HG03460 (cell line): ENCODE measurements at regions not wholly inside any gene's neighbourhood (a gene's known extent, or its start where the extent isn't known, plus 50 kb on each side); places are given as distances from the start of the nearest gene placed in this dataset.
"Not testable (repeated sequence)": the region's sequence is repeated elsewhere in the genome, so short reads cannot be mapped to it uniquely, and the experiment has no call there.

ENCODE experiments used
- ATAC-seq: cut with Tn5 transposase; IDR thresholded peaks from one replicate; pipeline ENCODE4 v1.9.1; 2021; ENCODE audit not compliant: unreplicated experiment

GRCh38 chr3:635393-635792, 438.8 kb downstream of the CHL1 start:
- ATAC-seq, result no peak

- ATAC-seq, result no peak
Observed at GRCh38 chr3:643376-643775, 446.8 kb downstream of the CHL1 start.

GRCh38 chr3:655824-656223, 437.0 kb upstream of the CNTN6 start:
- ATAC-seq, result no peak

GRCh38 chr3:661356-661755, 431.5 kb upstream of the CNTN6 start:
- no peak for ATAC-seq

- no peak for ATAC-seq
Observed at GRCh38 chr3:674116-674515, 418.7 kb upstream of the CNTN6 start.

- ATAC-seq, result no peak
Observed at GRCh38 chr3:675846-676245, 417.0 kb upstream of the CNTN6 start.

- no peak for ATAC-seq
Observed at GRCh38 chr3:683770-684169, 409.1 kb upstream of the CNTN6 start.

GRCh38 chr3:690770-691169, 402.1 kb upstream of the CNTN6 start:
- no peak for ATAC-seq

- no peak for ATAC-seq
Observed at GRCh38 chr3:700514-700913, 392.3 kb upstream of the CNTN6 start.

GRCh38 chr3:707041-707440, 385.8 kb upstream of the CNTN6 start:
- ATAC-seq, result no peak

GRCh38 chr3:713006-713621, 379.7 kb upstream of the CNTN6 start:
- no peak for ATAC-seq

GRCh38 chr3:713947-714620, 378.7 kb upstream of the CNTN6 start:
- no peak for ATAC-seq

GRCh38 chr3:721086-721485, 371.7 kb upstream of the CNTN6 start:
- ATAC-seq, result no peak

- no peak for ATAC-seq
Observed at GRCh38 chr3:732326-732928, 360.4 kb upstream of the CNTN6 start.

GRCh38 chr3:733313-733712, 359.5 kb upstream of the CNTN6 start:
- ATAC-seq, result no peak

GRCh38 chr3:757711-758110, 335.1 kb upstream of the CNTN6 start:
- ATAC-seq, result no peak

GRCh38 chr3:759106-759505, 333.7 kb upstream of the CNTN6 start:
- ATAC-seq, result no peak

GRCh38 chr3:773433-773832, 319.4 kb upstream of the CNTN6 start:
- ATAC-seq, result not testable (repeated sequence)

GRCh38 chr3:775178-775880, 317.5 kb upstream of the CNTN6 start:
- no peak for ATAC-seq

GRCh38 chr3:780505-780904, 312.3 kb upstream of the CNTN6 start:
- ATAC-seq, result no peak

GRCh38 chr3:791442-791841, 301.4 kb upstream of the CNTN6 start:
- no peak for ATAC-seq

GRCh38 chr3:792630-793029, 300.2 kb upstream of the CNTN6 start:
- ATAC-seq, result no peak
